ENCODE measurements at regions not wholly inside any gene's neighbourhood (a gene's known extent, or its start where the extent isn't known, plus 50 kb on each side); places are given as distances from the start of the nearest gene placed in this dataset.

DNA sequence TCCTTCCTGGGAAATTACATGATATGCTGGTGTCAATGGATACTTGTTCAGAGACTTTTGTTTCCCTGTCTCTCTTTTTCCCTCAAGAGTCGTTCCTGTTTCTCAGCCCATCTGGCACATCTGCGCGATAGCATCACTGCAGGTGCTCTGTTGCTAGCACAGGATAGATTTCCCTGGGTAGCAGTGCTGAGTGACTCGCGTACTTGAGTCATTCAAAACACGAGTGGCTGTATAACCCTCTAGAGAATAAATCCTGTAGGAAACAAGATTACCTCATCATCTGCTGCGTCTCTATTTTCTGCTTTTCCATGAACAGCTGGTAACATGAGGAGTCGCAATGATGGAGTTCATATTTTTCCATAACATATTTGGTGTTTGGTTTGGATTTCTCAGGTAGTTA, 452.0 kb upstream of the FZD8 start:
- no peaks in the 10 kb centered on the region for H4K20me1 ChIP-seq (ENCODE audit: insufficient read depth, low read length)
- no peak overlapping the region for H3K4me3 ChIP-seq (replicated peaks in 1 of 3; ENCODE audit: low read depth in 2 of 3, low read length in 3 of 3)
- Mint-ChIP-seq H3K4me1 (no peaks in the 10 kb centered on the region), H3K27ac (no peak overlapping the region), H3K36me3 (no peaks in the 10 kb centered on the region), H3K27me3 (ENCODE audit: low read depth in 3 of 3) (no peaks in the 10 kb centered on the region), H3K4me3 (no peak overlapping the region), H3K9me3 (peaks cover 0 to 18% (median 4%) of the 10 kb centered on the region in 7 donors)
- WGBS (ENCODE audit: insufficient coverage): 86% methylated on average over 3 of the region's 8 CpGs
- no peaks in the 10 kb centered on the region for H3K27me3 ChIP-seq (ENCODE audit: control insufficient read depth in 2 of 2, insufficient read depth in 2 of 2, low read length in 2 of 2)
- no peak for DNase-seq
- no peak overlapping the region for H2AFZ ChIP-seq (ENCODE audit: insufficient read depth, low read depth, low read length, poor library complexity, severe bottlenecking)
- H3K4me1 ChIP-seq (ENCODE audit: control insufficient read depth in 1 of 2, insufficient read depth in 2 of 2, low read length in 2 of 2): no peaks in the 10 kb centered on the region
- intact Hi-C loops (cut with micrococcal nuclease): no loop called here
- no peak overlapping the region for H3K4me2 ChIP-seq (replicated peaks; ENCODE audit: extremely low read depth, low read length, poor library complexity, severe bottlenecking)
- H3K36me3 ChIP-seq (replicated peaks in 1 of 2; ENCODE audit: control insufficient read depth in 1 of 2, insufficient read depth in 2 of 2, low read length in 2 of 2): no peaks in the 10 kb centered on the region
- peaks cover 0 to 9% of the 10 kb centered on the region in 2 donors for H3K9me3 ChIP-seq (replicated peaks in 1 of 2; ENCODE audit: control insufficient read depth in 1 of 2, insufficient read depth in 1 of 2, low read length in 2 of 2)
- TF ChIP-seq, protein P1, sequence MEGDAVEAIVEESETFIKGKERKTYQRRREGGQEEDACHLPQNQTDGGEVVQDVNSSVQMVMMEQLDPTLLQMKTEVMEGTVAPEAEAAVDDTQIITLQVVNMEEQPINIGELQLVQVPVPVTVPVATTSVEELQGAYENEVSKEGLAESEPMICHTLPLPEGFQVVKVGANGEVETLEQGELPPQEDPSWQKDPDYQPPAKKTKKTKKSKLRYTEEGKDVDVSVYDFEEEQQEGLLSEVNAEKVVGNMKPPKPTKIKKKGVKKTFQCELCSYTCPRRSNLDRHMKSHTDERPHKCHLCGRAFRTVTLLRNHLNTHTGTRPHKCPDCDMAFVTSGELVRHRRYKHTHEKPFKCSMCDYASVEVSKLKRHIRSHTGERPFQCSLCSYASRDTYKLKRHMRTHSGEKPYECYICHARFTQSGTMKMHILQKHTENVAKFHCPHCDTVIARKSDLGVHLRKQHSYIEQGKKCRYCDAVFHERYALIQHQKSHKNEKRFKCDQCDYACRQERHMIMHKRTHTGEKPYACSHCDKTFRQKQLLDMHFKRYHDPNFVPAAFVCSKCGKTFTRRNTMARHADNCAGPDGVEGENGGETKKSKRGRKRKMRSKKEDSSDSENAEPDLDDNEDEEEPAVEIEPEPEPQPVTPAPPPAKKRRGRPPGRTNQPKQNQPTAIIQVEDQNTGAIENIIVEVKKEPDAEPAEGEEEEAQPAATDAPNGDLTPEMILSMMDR (IDR thresholded peaks at IDR 0.05): no peak
- H3K9ac ChIP-seq (ENCODE audit: insufficient read depth, low read length, poor library complexity, severe bottlenecking): no peak overlapping the region
- H3K27ac ChIP-seq (ENCODE audit: low read depth in 1 of 2, low read length in 2 of 2): no peak overlapping the region
- no peaks in the 10 kb centered on the region for H3K79me2 ChIP-seq (ENCODE audit: insufficient read depth, low read length)

DNA sequence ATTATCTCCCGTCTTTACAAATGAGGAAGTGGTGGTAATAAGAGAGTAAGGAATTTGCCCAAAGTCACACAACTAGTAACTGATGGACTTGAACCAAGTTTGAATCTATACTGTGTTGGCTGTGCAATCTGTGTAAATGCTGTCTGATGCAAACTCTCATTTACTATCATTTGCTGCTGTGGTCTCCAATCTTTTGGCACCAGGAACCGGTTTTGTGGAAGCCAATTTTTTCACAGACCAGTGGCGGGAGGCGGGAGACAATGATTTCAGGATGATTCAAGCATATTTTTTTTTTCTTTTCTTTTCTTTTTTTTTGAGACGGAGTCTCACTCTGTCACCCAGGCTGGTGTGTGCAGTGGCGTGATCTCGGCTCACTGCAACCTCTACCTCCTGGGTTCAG, 450.0 kb upstream of the FZD8 start:
- H3K27me3 Mint-ChIP-seq (ENCODE audit: low read depth in 3 of 3): no peaks in the 10 kb centered on the region
- H3K4me3 ChIP-seq (replicated peaks in 1 of 3; ENCODE audit: low read depth in 2 of 3, low read length in 3 of 3): no peak overlapping the region
- no peak overlapping the region for H3K4me2 ChIP-seq (replicated peaks; ENCODE audit: extremely low read depth, low read length, poor library complexity, severe bottlenecking)
- no peaks in the 10 kb centered on the region for H3K4me1 ChIP-seq (ENCODE audit: control insufficient read depth in 1 of 2, insufficient read depth in 2 of 2, low read length in 2 of 2)
- peaks cover 3% of the 10 kb centered on the region in 2 donors for H3K9me3 ChIP-seq (replicated peaks in 1 of 2; ENCODE audit: control insufficient read depth in 1 of 2, insufficient read depth in 1 of 2, low read length in 2 of 2)
- H3K4me3 Mint-ChIP-seq: no peak overlapping the region
- H3K9ac ChIP-seq (ENCODE audit: insufficient read depth, low read length, poor library complexity, severe bottlenecking): no peak overlapping the region
- H4K20me1 ChIP-seq (ENCODE audit: insufficient read depth, low read length): no peaks in the 10 kb centered on the region
- no peaks in the 10 kb centered on the region for H3K36me3 ChIP-seq (replicated peaks in 1 of 2; ENCODE audit: control insufficient read depth in 1 of 2, insufficient read depth in 2 of 2, low read length in 2 of 2)
- DNase-seq: no peak
- H2AFZ ChIP-seq (ENCODE audit: insufficient read depth, low read depth, low read length, poor library complexity, severe bottlenecking): no peak overlapping the region
- 84% methylated on average over 5 of the region's 7 CpGs for WGBS (ENCODE audit: insufficient coverage)
- no peaks in the 10 kb centered on the region for H3K79me2 ChIP-seq (ENCODE audit: insufficient read depth, low read length)
- H3K27ac Mint-ChIP-seq: no peak overlapping the region
- H3K27ac ChIP-seq (ENCODE audit: low read depth in 1 of 2, low read length in 2 of 2): no peak overlapping the region
- peaks cover 0 to 15% (median 4%) of the 10 kb centered on the region in 7 donors for H3K9me3 Mint-ChIP-seq
- no peaks in the 10 kb centered on the region for H3K27me3 ChIP-seq (ENCODE audit: control insufficient read depth in 2 of 2, insufficient read depth in 2 of 2, low read length in 2 of 2)
- TF ChIP-seq, protein P1 (IDR thresholded peaks at IDR 0.05): no peak
- intact Hi-C loops (cut with micrococcal nuclease): no loop called here
- no peaks in the 10 kb centered on the region for H3K4me1 Mint-ChIP-seq
- H3K36me3 Mint-ChIP-seq: no peaks in the 10 kb centered on the region
